GM10266 (cell line): ENCODE measurements at regions not wholly inside any gene's neighbourhood (a gene's known extent, or its start where the extent isn't known, plus 50 kb on each side); places are given as distances from the start of the nearest gene placed in this dataset.
"Not testable (repeated sequence)": the region's sequence is repeated elsewhere in the genome, so short reads cannot be mapped to it uniquely, and the experiment has no call there.

Experiments
- DNase-seq: peaks from one replicate; pipeline ENCODE4 v3.0.0; 2012; ENCODE audit errors: extremely low spot score
- CTCF ChIP-seq: IDR thresholded peaks from 2 replicates; pipeline ENCODE4 v1.5.1; 2012; ENCODE audit warnings: mild to moderate bottlenecking, low read depth; ENCODE audit not compliant: control insufficient read depth, insufficient read depth; ENCODE audit errors: missing control alignments

GRCh38 chrX:120732461-120732860 lies 102.6 kb upstream of the C1GALT1C1 start:
- no peak for TF ChIP-seq CTCF
- no peak for DNase-seq

GRCh38 chrX:120731386-120731785 lies 101.5 kb upstream of the C1GALT1C1 start:
- no peak for TF ChIP-seq CTCF
- DNase-seq, result no peak

- not testable (repeated sequence) for DNase-seq
Observed at GRCh38 chrX:120729506-120730255, 99.8 kb upstream of the C1GALT1C1 start.

GRCh38 chrX:120727911-120728310 lies 98.1 kb upstream of the C1GALT1C1 start:
- TF ChIP-seq CTCF, result no peak

GRCh38 chrX:120727452-120727851 lies 97.6 kb upstream of the C1GALT1C1 start:
- DNase-seq, result no peak
- no peak for TF ChIP-seq CTCF

More at GRCh38 chrX:120727911-120728310, 98.1 kb upstream of the C1GALT1C1 start:
- DNase-seq, result no peak

GRCh38 chrX:120726294-120726693 lies 96.4 kb upstream of the C1GALT1C1 start:
- no peak for TF ChIP-seq CTCF
- peak; percentile 48 for DNase-seq

GRCh38 chrX:120725874-120726273 lies 96.0 kb upstream of the C1GALT1C1 start:
- no peak for TF ChIP-seq CTCF
- no peak for DNase-seq

GRCh38 chrX:120719622-120720021 lies 89.8 kb upstream of the C1GALT1C1 start:
- no peak for DNase-seq
- no peak for TF ChIP-seq CTCF
